SK-N-SH (cell line): ENCODE measurements at regions not wholly inside any gene's neighbourhood (a gene's known extent, or its start where the extent isn't known, plus 50 kb on each side); places are given as distances from the start of the nearest gene placed in this dataset.

Experiments used
- RFX5 ChIP-seq: IDR thresholded peaks from 2 replicates; pipeline ENCODE4 v1.6.1; 2012; ENCODE audit warnings: mild to moderate bottlenecking, improper control_type of control experiment, low read length
- USF2 ChIP-seq: fragments of 150-350 bp; IDR thresholded peaks from 2 replicates; pipeline ENCODE4 v1.6.1; 2017; ENCODE audit warnings: antibody characterized with exemption, low read length, low read depth, borderline replicate concordance
- TF ChIP-seq, protein P1 (sequence below): fragments of 200-600 bp; sonication (generic); IDR thresholded peaks from 2 replicates; pipeline ENCODE4 v1.6.1; 2017; ENCODE audit warnings: antibody characterized with exemption, mild to moderate bottlenecking, moderate library complexity

DNA sequence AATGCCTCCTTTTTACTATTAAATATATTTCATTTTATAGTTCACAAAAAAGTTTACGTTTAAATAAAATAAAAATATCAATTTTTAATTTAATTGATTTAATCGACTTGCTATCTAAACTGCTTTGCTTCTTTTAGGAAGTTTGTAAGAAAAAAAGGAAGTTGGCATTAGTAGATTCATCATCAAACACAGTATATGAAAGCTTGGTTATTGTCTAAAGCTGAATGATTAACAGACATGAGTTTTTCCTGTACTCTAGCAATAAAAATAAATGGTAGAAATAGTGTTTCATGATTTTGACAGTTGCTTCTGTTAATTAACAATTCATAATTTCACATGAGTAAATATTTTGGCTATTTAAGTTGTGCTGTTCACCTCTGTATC, 1285.5 kb upstream of the GJE1 start:
- TF ChIP-seq, protein P1, sequence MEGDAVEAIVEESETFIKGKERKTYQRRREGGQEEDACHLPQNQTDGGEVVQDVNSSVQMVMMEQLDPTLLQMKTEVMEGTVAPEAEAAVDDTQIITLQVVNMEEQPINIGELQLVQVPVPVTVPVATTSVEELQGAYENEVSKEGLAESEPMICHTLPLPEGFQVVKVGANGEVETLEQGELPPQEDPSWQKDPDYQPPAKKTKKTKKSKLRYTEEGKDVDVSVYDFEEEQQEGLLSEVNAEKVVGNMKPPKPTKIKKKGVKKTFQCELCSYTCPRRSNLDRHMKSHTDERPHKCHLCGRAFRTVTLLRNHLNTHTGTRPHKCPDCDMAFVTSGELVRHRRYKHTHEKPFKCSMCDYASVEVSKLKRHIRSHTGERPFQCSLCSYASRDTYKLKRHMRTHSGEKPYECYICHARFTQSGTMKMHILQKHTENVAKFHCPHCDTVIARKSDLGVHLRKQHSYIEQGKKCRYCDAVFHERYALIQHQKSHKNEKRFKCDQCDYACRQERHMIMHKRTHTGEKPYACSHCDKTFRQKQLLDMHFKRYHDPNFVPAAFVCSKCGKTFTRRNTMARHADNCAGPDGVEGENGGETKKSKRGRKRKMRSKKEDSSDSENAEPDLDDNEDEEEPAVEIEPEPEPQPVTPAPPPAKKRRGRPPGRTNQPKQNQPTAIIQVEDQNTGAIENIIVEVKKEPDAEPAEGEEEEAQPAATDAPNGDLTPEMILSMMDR: no peak
- no peak for TF ChIP-seq RFX5
- TF ChIP-seq USF2: no peak
